HG02610 (cell line): ENCODE measurements at regions not wholly inside any gene's neighbourhood (a gene's known extent, or its start where the extent isn't known, plus 50 kb on each side); places are given as distances from the start of the nearest gene placed in this dataset.
"Not testable (repeated sequence)": the region's sequence is repeated elsewhere in the genome, so short reads cannot be mapped to it uniquely, and the experiment has no call there.

Experiments used
- ATAC-seq: cut with Tn5 transposase; IDR thresholded peaks from one replicate; pipeline ENCODE4 v1.9.1; 2021; ENCODE audit warnings: mild to moderate bottlenecking, moderate library complexity; ENCODE audit not compliant: unreplicated experiment

DNA sequence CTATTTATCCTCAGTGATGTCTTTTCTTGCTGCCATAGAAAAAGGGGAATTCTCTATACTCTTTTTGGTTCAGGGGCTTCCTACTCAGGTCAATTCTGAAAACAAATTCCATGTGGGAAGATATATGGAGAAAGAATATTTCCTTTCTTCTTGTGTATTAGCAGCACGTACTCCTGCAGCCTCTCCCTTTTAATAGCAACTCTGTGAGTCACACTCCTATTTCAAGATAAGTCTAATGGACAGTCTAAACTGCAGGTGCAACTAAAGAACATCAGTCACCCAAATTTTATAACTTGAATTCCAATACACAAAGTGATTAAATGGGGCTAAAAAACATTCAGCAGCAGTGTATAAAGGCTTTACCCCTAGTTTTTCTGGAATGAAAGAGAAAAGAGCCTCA, 942.2 kb downstream of the CNTNAP5 start:
- no peak for ATAC-seq

DNA sequence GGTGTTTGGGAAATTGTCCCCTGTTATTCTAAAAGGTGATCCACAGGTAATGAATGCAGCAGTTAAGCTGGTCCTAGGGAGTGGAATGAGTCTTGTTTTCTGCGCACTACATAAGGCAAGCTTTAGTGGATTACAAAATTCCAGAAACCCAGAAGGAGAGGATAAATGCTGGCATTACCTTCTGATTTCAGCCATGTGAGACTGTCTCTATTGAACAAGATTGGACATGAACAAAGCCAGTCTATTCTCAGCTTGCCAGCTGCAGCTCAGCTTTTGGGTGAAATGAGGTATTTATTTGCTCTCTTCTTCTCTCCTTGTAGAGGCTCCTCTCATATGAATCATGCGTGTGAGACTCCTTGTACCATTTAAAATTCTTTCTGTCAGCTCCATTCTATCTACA, 944.9 kb downstream of the CNTNAP5 start:
- ATAC-seq, result no peak

DNA sequence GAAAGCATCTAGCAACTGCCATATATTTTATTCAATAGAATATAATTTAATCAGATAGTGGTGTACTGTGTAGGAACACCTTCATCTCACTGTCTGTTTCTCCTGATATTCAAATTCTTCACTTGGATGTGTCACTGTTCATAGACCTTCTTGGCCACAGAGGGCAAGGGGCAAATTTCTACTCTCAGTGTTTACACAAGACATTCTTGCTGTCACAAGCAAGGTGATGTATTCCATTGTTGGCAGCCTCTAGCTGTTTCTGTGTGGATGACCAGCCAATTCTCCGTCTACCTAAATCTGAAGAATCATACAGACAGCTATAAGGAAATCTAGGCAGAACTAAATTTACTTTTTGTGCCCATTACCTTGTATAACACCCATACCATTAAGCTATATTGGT, 948.3 kb downstream of the CNTNAP5 start:
- ATAC-seq, result no peak

DNA sequence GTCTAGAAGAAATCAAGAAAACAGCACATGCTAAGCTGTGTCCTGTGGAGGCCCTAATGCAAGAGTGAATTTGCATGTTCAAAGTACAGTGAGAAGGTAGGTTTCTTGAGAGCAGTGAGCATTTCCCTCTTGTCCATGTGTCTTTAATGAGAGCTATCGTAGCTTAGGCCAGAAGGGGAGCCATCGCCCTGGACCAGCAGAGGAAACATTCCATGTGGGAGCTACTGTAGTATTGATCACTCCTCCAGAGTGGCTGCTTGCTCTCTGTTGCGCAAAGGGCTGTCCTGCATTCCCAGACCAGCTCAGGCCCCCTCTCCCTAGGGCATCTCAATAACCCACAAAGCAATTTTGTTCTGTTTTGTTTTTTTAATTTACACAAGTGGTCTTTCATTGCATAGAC, 950.1 kb downstream of the CNTNAP5 start:
- no peak for ATAC-seq

DNA sequence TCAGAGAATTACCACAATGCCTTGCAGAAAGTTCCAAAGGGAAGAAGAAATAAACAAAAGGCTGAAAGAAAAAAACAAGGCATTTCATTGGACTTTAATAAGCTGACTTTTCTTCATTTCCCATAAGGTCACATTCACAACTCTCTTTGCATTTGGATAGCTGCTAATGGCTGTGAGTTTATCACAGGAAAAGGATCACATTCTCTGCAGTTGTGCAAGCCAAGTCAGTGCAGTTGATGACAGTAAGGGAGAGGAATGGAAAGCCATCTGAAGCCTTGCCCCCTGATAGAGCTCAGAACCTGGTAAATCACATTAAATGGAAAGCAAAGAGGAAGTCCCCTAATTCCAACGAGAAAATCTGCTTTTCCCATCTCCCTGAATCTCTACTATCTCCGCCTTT, 950.6 kb downstream of the CNTNAP5 start:
- ATAC-seq, result no peak

DNA sequence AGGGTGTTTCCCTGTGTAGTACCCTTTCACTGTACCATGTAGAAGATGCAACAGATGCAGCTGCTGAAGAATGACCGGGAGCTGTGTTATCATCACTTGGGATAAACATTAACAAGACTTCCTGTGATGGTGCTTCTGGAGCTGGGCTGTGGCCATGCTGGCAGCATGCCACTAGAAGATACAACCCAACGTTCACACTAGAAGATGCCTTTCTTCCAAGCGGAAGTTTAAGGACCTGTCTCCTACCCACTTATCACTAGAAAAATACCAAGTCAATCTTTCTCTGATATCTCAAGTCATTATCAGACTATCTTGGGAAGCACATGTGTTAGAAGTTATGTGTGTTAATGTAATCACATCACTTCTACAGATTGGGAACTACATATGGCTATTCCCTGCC, 953.5 kb downstream of the CNTNAP5 start:
- ATAC-seq, result no peak

DNA sequence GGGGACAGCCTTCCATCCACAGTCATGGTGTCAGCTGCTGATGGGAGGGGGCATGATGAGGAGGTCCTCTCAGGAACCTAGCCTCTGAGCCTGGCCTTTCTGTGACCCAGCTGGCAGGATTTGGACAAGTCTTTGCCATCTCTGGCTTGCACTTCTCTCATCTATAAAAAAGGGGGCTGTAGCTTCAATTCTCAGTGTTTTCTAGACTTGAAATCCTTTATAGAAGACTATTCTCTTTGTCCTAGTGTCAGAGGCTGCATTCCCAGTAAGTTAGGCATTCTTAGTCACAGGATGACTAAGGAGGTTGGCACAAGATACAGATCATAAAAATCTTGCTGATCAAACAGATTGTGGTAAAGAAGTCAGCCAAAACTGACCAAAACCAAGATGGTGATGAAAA, 958.5 kb downstream of the CNTNAP5 start:
- no peak for ATAC-seq

DNA sequence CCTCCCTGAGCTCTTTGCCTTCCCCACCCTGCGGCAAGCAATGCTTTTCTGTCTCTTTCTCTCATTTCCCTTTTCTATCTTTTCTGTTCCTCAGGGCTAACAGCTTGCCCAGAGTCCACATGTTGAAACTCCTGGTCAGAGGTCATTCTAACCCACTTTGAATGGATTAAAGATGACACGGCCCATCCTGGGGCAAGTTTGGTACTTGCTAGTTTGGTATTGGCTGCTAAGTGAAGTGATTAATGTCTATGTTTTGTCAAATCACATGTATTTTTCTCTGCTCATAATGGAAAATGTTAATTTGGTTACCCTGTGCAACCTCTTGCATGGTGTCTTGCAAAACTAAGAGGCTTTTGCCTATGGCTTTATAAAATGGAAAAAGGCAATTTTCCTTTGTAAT, 960.2 kb downstream of the CNTNAP5 start:
- ATAC-seq, result no peak

DNA sequence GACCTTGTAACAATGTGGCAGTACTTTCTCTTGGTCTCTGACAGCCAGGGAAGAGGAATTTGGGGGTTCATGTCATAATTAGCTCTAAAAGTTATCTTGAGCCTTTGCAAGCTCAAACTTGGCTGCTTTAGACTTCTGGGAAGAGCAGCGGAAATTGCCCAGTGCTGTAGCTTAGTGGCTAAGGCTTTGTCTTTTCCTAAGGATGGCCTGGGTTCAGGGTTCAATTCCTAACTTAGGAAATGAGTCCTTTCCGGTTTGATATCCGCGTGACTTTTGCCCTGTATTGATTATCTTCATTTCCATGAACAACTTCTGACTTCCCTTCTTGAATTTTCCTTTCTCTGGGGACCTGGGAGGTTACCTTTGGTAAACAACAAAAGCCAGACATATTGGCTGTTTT, 961.0 kb downstream of the CNTNAP5 start:
- ATAC-seq, result no peak

DNA sequence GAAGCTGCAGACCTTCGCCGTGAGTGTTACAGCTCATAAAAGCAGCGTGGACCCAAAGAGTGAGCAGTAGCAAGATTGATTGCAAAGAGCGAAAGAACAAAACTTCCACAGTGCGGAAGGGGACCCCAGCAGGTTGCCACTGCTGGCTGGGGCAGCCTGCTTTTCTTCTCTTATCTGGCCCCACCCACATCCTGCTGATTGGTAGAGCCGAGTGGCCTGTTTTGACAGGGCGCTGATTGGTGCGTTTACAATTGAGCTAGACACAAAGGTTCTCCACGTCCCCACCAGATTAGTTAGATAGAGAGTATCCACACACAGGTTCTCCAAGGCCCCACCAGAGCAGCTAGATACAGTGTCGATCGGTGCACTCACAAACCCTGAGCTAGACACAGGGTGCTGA, 961.8 kb downstream of the CNTNAP5 start:
- ATAC-seq, result not testable (repeated sequence)

DNA sequence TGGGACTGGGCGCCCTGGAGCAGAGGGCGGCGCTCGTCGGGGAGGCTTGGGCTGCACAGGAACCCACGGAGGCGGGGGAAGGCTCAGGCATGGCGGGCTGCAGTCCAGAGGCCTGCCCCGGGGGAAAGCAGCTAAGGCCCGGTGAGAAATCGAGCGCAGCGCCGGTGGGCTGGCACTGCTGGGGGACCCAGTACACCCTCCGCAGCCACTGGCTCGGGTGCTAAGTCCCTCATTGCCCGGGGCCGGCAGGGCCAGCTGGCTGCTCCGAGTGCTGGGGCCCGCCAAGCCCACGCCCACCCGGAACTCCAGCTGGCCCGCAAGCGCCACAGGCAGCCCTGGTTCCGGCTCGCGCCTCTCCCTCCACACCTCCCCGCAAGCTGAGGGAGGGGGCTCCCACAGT, 962.3 kb downstream of the CNTNAP5 start:
- ATAC-seq, result not testable (repeated sequence)

DNA sequence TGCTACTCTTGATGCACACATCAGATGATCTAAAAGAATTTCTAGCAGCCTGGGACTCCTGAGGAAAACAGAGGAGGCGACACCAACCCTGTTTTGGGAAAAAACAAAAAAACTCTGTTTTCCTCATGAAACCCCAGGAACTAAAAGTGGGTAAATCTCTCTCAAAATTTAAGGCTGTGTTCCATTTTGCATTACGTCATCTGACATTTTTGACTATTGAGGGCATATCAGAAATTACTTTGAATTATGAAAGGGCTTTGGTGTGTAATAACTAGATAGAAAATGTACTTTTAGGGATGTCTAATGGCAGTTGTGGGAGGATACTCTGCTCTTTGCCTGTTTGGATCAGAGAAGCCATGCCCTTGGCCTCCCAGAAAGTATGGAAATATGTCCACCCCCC, 963.0 kb downstream of the CNTNAP5 start:
- no peak for ATAC-seq

DNA sequence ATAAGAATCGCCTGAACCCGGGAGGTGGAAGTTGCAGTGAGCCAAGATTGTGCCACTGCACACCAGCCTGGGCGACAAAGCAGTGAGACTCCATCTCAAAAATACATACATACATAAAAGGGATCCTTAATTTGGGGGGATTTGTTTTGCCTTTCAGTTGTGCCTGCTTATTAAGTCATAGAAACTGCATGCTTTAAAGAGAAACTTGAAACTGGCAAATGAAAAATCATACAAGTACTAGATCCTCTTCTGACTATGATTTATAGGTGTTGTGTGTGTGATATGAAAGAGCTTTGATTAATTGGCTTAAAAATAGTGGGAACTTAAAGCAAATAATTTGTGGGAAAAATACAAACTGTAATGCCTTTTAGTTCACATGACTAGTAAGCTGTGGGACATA, 963.7 kb downstream of the CNTNAP5 start:
- ATAC-seq, result no peak

DNA sequence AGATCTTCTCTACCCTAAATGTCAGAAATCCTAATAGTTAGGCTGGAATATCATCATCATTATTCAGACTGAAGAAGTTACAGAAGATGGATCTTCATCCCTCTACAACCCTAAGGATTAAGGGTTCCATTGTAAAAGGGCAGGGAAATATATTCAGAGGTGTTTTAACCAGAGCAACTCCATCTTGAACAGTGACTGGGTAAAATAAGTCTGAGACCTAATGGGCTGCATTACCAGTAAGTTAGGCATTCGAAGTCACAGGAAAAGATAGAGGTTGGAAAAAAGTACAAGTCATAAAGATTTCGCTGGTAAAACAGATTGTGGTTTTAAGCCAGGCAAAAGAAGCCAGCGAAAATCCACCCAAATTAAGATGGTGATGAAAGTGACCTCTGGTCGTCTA, 968.7 kb downstream of the CNTNAP5 start:
- no peak for ATAC-seq

DNA sequence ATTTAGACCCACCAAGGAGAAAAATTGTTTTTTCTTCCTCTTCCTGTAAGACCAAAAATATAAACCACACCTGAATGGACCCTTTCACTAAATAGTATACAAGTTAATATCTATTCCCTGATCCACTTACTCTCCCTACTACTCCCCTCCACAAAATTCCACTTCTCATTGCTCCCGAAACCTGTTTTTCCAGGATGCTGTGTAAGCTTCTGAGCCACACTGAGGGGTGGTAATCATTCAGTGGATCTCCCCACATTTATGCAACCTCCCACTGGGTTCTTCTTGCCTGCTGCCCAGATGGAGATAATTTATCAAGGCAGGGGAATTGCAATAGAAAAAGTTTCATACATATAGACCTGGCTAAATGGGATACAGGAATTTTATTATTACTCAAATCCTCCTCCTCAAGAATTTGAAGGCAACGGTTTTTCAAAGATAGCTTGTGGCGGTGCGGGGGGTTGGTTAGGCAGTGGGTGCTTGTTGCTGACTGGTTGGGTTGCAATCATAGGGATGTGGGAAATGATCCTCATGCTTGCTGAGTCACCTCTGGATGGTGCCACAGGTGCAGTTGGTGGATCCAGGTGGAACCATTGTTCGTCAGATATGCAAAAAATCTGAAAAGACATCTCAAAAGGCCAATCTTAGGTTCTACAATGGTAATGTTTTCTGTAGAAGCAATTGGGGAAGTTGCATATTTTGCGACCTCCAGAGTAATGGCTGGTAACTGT, 970.3 kb downstream of the CNTNAP5 start:
- ATAC-seq, result no peak

DNA sequence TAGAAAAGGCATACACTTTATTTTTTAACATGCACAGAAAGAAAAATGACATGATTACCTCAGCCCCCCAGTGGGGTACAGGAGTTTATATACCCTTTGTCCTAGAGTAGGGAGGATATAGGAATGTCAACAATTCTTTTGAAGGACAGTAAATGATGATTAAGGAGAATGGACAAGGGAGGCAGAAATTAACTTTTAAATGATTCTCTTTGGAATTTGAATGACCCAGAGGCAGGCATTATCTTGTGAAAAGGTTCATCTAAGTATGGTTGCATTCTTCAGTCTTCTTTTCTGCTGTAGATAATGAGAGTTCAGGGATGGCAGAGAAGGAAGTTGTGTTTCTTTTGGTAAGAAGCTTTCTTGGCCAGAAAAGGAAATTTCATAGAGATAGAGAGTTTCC, 971.3 kb downstream of the CNTNAP5 start:
- ATAC-seq, result no peak

DNA sequence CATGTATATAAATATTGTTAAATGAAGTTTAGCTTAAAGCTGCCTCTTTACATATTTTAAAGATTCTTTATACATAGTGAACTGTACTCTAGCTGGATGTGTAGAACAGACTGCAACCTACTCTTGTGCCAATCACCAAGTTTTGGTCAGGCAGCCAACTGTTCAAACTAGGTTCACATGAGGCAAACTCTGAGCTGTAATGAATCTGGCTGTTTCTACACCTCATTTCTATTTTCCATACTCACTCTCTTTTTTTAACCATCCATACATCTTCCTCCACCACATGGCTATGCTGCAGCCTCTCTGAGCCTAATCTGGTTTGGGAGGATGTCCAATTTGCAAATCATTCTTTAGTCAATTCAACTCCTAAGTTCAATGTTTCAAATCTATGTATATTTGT, 974.8 kb downstream of the CNTNAP5 start:
- ATAC-seq, result no peak

DNA sequence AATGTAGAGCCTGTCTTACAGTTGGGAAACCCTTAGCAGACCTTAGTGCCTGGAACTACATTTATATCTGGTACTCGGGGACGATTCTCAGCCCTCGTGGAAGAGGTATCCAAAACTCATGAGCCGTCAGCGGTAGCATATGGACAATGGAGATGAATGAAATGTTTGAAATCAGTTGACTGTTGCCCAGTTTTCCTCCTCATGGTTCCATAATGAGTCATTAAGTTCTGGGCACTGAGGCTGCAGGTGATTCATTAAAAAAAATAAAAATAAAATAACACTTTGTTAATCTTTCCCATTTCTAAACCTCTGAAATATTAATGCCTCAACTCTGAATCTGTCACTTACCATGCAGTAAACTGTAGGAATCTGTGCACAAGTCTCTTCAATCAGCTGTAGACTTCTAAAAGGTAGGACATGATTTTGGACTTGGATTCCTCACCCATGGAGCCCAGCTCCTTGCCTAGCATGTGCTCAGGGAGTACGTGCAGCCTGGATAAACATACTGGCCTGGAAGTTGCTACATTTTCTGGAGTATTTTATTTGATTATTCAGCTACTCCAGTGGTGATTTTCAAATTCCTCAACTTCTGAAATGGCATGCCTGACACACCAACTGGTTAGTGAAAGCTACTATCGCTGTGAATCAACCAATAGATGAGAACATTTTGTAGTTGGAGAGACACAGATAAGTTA, 979.2 kb downstream of the CNTNAP5 start:
- no peak for ATAC-seq

DNA sequence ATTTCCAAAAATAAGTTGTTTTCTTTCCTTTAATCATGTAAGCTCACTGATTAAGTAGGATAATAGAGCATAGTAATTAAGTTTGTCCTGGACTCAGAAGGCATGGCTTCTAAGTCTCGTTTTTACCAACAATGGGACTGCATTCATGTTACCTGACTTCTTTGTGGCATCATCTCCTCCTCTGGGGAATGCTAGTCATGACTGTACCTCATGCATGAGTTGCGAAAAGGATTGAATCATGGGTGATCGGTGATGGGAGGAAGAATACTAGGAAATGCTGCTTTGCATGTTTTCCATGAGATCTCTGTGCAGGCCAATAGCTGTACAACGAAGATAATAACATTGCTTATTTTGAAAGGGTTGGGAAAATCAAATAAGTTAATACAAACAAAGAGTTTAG, 981.6 kb downstream of the CNTNAP5 start:
- no peak for ATAC-seq

DNA sequence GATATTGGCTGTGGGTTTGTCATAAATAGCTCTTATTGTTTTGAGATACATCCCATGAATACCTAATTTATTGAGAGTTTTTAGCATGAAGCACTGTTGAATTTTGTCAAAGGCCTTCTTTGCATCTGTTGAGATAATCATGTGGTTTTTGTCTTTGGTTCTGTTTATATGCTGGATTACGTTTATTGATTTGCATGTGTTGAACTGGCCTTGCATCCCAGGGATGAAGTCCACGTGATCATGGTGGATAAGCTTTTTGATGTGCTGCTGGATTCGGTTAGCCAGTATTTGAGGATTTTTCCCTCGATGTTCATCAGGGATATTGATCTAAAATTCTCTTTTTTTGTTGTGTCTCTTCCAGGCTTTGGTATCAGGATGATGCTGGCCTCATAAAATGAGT, 1003.6 kb downstream of the CNTNAP5 start:
- not testable (repeated sequence) for ATAC-seq

DNA sequence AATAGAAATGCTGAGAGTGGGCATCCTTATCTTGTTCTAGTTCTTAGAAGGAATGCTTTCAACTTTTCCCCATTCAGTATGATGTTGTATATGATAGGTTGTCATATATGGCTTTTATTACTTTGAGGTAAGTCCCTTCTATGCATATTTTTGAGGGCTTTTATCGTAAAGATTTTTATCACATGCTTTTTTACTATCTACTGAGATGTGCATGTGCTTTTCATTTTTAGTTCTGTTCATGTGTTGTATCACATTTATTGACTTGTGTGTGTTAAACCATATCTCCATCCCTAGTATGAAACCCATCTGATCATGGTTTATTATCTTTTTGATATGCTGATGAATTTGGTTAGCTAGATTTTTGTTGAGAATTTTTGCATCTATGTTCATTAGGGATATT, 1008.8 kb downstream of the CNTNAP5 start:
- no peak for ATAC-seq

DNA sequence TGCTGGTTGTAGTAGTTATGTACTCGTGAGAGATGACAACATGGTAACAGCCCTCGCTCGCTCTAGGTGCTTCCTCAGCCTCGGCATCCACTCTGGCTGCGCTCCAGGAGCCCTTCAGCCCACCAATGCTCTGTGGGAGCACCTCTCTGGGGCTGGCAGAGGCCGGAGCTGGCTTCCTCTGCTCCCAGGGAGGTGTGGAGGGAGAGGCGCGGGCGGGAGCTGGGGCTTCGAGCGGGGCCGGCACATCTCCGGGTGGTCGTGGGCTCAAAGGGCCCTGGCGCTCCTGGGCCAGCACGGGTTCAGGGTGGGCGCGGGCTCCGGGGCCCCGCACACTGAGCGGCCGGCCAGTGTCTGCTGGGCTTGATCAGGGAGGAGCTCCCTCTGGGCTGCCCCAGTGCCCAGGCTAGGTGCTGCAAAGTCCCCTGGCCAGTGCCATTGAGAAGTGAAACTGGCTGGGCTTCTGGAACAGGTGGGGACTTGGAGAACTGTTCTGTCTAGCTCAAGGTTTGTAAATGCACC, 1012.1 kb downstream of the CNTNAP5 start:
- ATAC-seq, result no peak

DNA sequence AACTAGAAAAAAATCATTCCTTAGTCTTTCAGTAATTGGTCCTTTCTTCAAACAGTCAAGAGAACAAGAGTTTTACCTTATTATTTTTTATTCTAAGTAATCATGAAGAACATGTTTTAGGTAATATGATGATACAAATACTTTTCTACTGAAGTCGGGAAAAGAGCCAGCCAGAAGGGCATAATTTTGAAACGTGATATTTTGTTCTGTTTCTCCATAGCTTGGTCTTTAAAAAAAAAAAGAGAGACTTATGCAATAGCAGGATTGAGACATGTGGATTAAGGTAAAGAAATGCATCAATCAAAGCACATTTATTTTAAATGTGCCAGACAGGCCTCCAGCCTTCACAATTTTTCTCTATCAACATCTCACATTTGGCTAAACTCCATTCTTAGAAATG, 1016.8 kb downstream of the CNTNAP5 start:
- ATAC-seq, result no peak
